HG02938 (cell line): ENCODE measurements at regions not wholly inside any gene's neighbourhood (a gene's known extent, or its start where the extent isn't known, plus 50 kb on each side); places are given as distances from the start of the nearest gene placed in this dataset.

Experiments used
- ATAC-seq: cut with Tn5 transposase; IDR thresholded peaks from one replicate; pipeline ENCODE4 v1.9.1; 2021; ENCODE audit warnings: mild to moderate bottlenecking, moderate library complexity; ENCODE audit not compliant: unreplicated experiment

GRCh38 chr13:97057176-97057575, 62.9 kb upstream of the OXGR1 start:
- no peak for ATAC-seq

- no peak for ATAC-seq
Observed at GRCh38 chr13:97058391-97058790, 64.1 kb upstream of the OXGR1 start.

GRCh38 chr13:97058926-97059325, 64.7 kb upstream of the OXGR1 start:
- ATAC-seq, result no peak

- ATAC-seq, result no peak
Observed at GRCh38 chr13:97067017-97067895, 73.0 kb upstream of the OXGR1 start.

GRCh38 chr13:97068151-97068550, 73.9 kb upstream of the OXGR1 start:
- no peak for ATAC-seq

- ATAC-seq, result no peak
Observed at GRCh38 chr13:97069050-97069815, 75.0 kb upstream of the OXGR1 start.

GRCh38 chr13:97072297-97072696, 78.0 kb upstream of the OXGR1 start:
- no peak for ATAC-seq

GRCh38 chr13:97074618-97075017, 80.3 kb upstream of the OXGR1 start:
- ATAC-seq, result no peak

GRCh38 chr13:97076898-97077297, 82.6 kb upstream of the OXGR1 start:
- ATAC-seq, result no peak

- no peak for ATAC-seq
Observed at GRCh38 chr13:97077341-97077740, 83.1 kb upstream of the OXGR1 start.

- ATAC-seq, result no peak
Observed at GRCh38 chr13:97079726-97080125, 85.5 kb upstream of the OXGR1 start.

GRCh38 chr13:97082461-97083207, 88.4 kb upstream of the OXGR1 start:
- ATAC-seq, result no peak

GRCh38 chr13:97091196-97091595, 96.9 kb upstream of the OXGR1 start:
- no peak for ATAC-seq

- peak; percentile 61 for ATAC-seq
Observed at GRCh38 chr13:97100821-97101220, 106.5 kb upstream of the OXGR1 start.

GRCh38 chr13:97101912-97102708, 107.8 kb upstream of the OXGR1 start:
- no peak for ATAC-seq

GRCh38 chr13:97106323-97106722, 112.0 kb upstream of the OXGR1 start:
- ATAC-seq, result no peak

- ATAC-seq, result no peak
Observed at GRCh38 chr13:97107815-97108529, 113.7 kb upstream of the OXGR1 start.

GRCh38 chr13:97108530-97108900, 113.6 kb upstream of the MBNL2 start:
- ATAC-seq, result no peak

GRCh38 chr13:97109256-97109655, 112.9 kb upstream of the MBNL2 start:
- no peak for ATAC-seq
